Endothelial cell of umbilical vein (primary cell): ENCODE measurements at regions not wholly inside any gene's neighbourhood (a gene's known extent, or its start where the extent isn't known, plus 50 kb on each side); places are given as distances from the start of the nearest gene placed in this dataset.

Source experiments
- BruUV-seq: library from RNA; stranded (reverse); fragments of 400-500 nt; replicated peaks from 2 replicates; lab custom pipeline; 2021; lab: Mats Ljungman, UMichigan
- CTCF ChIA-PET: fragments of 300-600, 350-600 bp; sonication (Branson Sonifier 250); formaldehyde crosslinking; loops from one replicate; lab custom pipeline; 2021; ENCODE audit warnings: antibody characterized with exemption, inconsistent platforms; lab: Charles Lee
- POLR2A ChIA-PET: fragments of 300-600, 350-600 bp; sonication (Branson Sonifier 250); formaldehyde crosslinking; loops from one replicate; lab custom pipeline; 2021; ENCODE audit warnings: antibody characterized with exemption, inconsistent platforms; lab: Charles Lee
- DNase-seq: peaks from one replicate; pipeline ENCODE4 v3.0.0-alpha.2; 2011; ENCODE audit warnings: low read depth, low spot score
- FAIRE-seq: peaks from 2 replicates; lab custom pipeline; 2011; peaks lifted over from hg19 to GRCh38; lab: Jason Lieb, UNC
- H2AFZ ChIP-seq: 2 replicates; pipeline ENCODE4 v1.6.0; 2012; ENCODE audit warnings: low read depth, low read length, control low read depth, inconsistent platforms
- H3K27ac ChIP-seq: 2 replicates; pipeline ENCODE4 v1.5.1; 2011; ENCODE audit warnings: low read depth, mild to moderate bottlenecking, control low read depth, low read length, moderate library complexity; ENCODE audit not compliant: insufficient read depth
- H3K27me3 ChIP-seq, 2 experiments: 2 replicates each; pipeline versions ENCODE4 v1.6.0 to v1.6.1; 2011; ENCODE audit warnings: low read length in 2 of 2, mixed read lengths in 1 of 2; ENCODE audit not compliant: control insufficient read depth in 2 of 2, insufficient read depth in 2 of 2
- H3K36me3 ChIP-seq, 2 experiments: 2 replicates in 1 of 2; 3 replicates in 1 of 2; pipeline ENCODE4 v1.5.1; 2011; ENCODE audit warnings: low read length in 2 of 2, mild to moderate bottlenecking in 1 of 2, moderate library complexity in 1 of 2; ENCODE audit not compliant: control insufficient read depth in 2 of 2, insufficient read depth in 2 of 2; ENCODE audit errors: extremely low read depth in 1 of 2
- H3K4me1 ChIP-seq: 3 replicates; pipeline ENCODE4 v1.5.1; 2011; ENCODE audit warnings: mild to moderate bottlenecking, low read length; ENCODE audit not compliant: control insufficient read depth, insufficient read depth; ENCODE audit errors: extremely low read depth
- H3K4me2 ChIP-seq: 2 replicates; pipeline ENCODE4 v1.6.1; 2011; ENCODE audit warnings: low read length, control low read depth, mixed read lengths; ENCODE audit not compliant: insufficient read depth
- H3K4me3 ChIP-seq, 3 experiments: fragments of 200-600 bp in 1 of 3; sonication (generic), shearing (Covaris generic) in 1 of 3; replicated peaks in 1 of 3; 2 replicates each; pipeline ENCODE4 v1.5.1; 2011 to 2016; ENCODE audit warnings: control low read depth in 3 of 3, low read length in 3 of 3, mild to moderate bottlenecking in 2 of 3, inconsistent platforms in 1 of 3, low read depth in 1 of 3, moderate library complexity in 1 of 3; ENCODE audit not compliant: insufficient read depth in 1 of 3
- H3K79me2 ChIP-seq: 2 replicates; pipeline ENCODE4 v1.6.0; 2012; ENCODE audit warnings: low read length, inconsistent platforms; ENCODE audit not compliant: control insufficient read depth, insufficient read depth
- H3K9ac ChIP-seq: replicated peaks from 2 replicates; pipeline ENCODE3; 2011; ENCODE audit warnings: low read length, control low read depth; ENCODE audit not compliant: insufficient read depth; ENCODE audit errors: extremely low read depth
- H3K9me1 ChIP-seq: replicated peaks from 3 replicates; pipeline ENCODE4 v1.6.0; 2011; ENCODE audit warnings: mild to moderate bottlenecking, low read length; ENCODE audit not compliant: control insufficient read depth, insufficient read depth; ENCODE audit errors: extremely low read depth
- H3K9me3 ChIP-seq: replicated peaks from 2 replicates; pipeline ENCODE4 v1.5.1; 2012; ENCODE audit warnings: low read length, inconsistent platforms; ENCODE audit not compliant: control insufficient read depth, insufficient read depth
- H4K20me1 ChIP-seq: replicated peaks from 2 replicates; pipeline ENCODE3; 2011; ENCODE audit warnings: mild to moderate bottlenecking, low read length; ENCODE audit not compliant: control insufficient read depth, insufficient read depth; ENCODE audit errors: extremely low read depth
- GATA2 ChIP-seq: IDR thresholded peaks from 2 replicates; pipeline ENCODE4 v1.7.0; 2011; ENCODE audit warnings: low read depth, mild to moderate bottlenecking, moderate library complexity, mixed read lengths, low read length; ENCODE audit not compliant: insufficient read length, insufficient read depth
- JUN ChIP-seq: IDR thresholded peaks from 2 replicates; pipeline ENCODE4 v1.6.1; 2011; ENCODE audit warnings: borderline replicate concordance, low read depth; ENCODE audit not compliant: insufficient read length, insufficient read depth
- MAX ChIP-seq: IDR thresholded peaks from 2 replicates; pipeline ENCODE4 v1.6.1; 2011; ENCODE audit not compliant: insufficient read depth, insufficient read length
- MYC ChIP-seq: IDR thresholded peaks from one replicate; pipeline ENCODE4 v1.6.1; 2011; ENCODE audit warnings: mild to moderate bottlenecking, low read depth, low read length
- POLR2AphosphoS5 ChIP-seq: IDR thresholded peaks from 2 replicates; pipeline ENCODE4 v1.6.1; 2012; ENCODE audit warnings: low read depth, mild to moderate bottlenecking, control low read depth, low read length, moderate library complexity; ENCODE audit not compliant: insufficient read depth
- dilution Hi-C: fragments of 300-500 bp; cut with MboI; formaldehyde crosslinking; loops from one replicate; pipeline ENCODE4 v1.15.0; 2019; ENCODE audit warnings: low sequenced_read_pairs; ENCODE audit not compliant: extremely low pct_ligation_motif_present
- intact Hi-C: fragments of 100-400 bp; cut with micrococcal nuclease; formaldehyde crosslinking; loops from one replicate; pipeline ENCODE4 v1.10.0; 2022
- TF ChIP-seq, protein P1 (sequence below), 2 donors: IDR thresholded peaks; 1 replicate in 1 of 2; 2 replicates in 1 of 2; pipeline ENCODE4 v1.5.1; 2011; ENCODE audit warnings: low read length in 2 of 2, mild to moderate bottlenecking in 2 of 2, moderate library complexity in 2 of 2, control low read depth in 1 of 2, inconsistent platforms in 1 of 2, low read depth in 1 of 2; ENCODE audit not compliant: insufficient read depth in 1 of 2; ENCODE audit errors: extremely low read depth in 1 of 2

GRCh38 chr6:50116797-50117542, 67.2 kb upstream of the DEFB112 start:
- no peaks in the 10 kb centered on the region for H3K79me2 ChIP-seq
- no peak overlapping the region for H3K4me2 ChIP-seq
- POLR2A ChIA-PET: no interaction called here
- no TSS peak for BruUV-seq
- no peaks in the 10 kb centered on the region for H3K4me1 ChIP-seq
- H3K9me3 ChIP-seq: no peaks in the 10 kb centered on the region
- intact Hi-C loops: no loop called here
- H3K4me3 ChIP-seq: no peak overlapping the region
- no peak for DNase-seq
- no peaks in the 10 kb centered on the region for H3K9me1 ChIP-seq
- CTCF ChIA-PET: no interaction called here
- no peak for TF ChIP-seq MAX
- TF ChIP-seq POLR2AphosphoS5: no peak
- no peak for TF ChIP-seq MYC
- TF ChIP-seq, protein P1, sequence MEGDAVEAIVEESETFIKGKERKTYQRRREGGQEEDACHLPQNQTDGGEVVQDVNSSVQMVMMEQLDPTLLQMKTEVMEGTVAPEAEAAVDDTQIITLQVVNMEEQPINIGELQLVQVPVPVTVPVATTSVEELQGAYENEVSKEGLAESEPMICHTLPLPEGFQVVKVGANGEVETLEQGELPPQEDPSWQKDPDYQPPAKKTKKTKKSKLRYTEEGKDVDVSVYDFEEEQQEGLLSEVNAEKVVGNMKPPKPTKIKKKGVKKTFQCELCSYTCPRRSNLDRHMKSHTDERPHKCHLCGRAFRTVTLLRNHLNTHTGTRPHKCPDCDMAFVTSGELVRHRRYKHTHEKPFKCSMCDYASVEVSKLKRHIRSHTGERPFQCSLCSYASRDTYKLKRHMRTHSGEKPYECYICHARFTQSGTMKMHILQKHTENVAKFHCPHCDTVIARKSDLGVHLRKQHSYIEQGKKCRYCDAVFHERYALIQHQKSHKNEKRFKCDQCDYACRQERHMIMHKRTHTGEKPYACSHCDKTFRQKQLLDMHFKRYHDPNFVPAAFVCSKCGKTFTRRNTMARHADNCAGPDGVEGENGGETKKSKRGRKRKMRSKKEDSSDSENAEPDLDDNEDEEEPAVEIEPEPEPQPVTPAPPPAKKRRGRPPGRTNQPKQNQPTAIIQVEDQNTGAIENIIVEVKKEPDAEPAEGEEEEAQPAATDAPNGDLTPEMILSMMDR (IDR thresholded peaks at IDR 0.05; ENCODE audit: extremely low read depth in 1 of 2, insufficient read depth in 1 of 2, low read depth in 1 of 2, low read length in 2 of 2): no peak
- no peaks in the 10 kb centered on the region for H3K36me3 ChIP-seq
- dilution Hi-C loops: no loop called here
- H2AFZ ChIP-seq: no peak overlapping the region
- H4K20me1 ChIP-seq: no peaks in the 10 kb centered on the region
- H3K27ac ChIP-seq: no peak overlapping the region
- no peak overlapping the region for H3K9ac ChIP-seq
- no peak for FAIRE-seq
- H3K27me3 ChIP-seq: no peaks in the 10 kb centered on the region

- Histone ChIP-seq H2AFZ (no peak overlapping the region), H3K9ac (no peak overlapping the region), H4K20me1 (no peaks in the 10 kb centered on the region), H3K36me3 (no peaks in the 10 kb centered on the region), H3K9me1 (no peaks in the 10 kb centered on the region), H3K79me2 (no peaks in the 10 kb centered on the region), H3K4me1 (no peaks in the 10 kb centered on the region), H3K4me2 (no peak overlapping the region), H3K4me3 (no peak overlapping the region), H3K27ac (no peak overlapping the region), H3K27me3 (no peaks in the 10 kb centered on the region), H3K9me3 (no peaks in the 10 kb centered on the region)
- POLR2A ChIA-PET: no interaction called here
- BruUV-seq: no TSS peak
- TF ChIP-seq POLR2AphosphoS5: no peak
- no peak for TF ChIP-seq MYC
- TF ChIP-seq, protein P1 (IDR thresholded peaks at IDR 0.05; ENCODE audit: extremely low read depth in 1 of 2, insufficient read depth in 1 of 2, low read depth in 1 of 2, low read length in 2 of 2): no peak
- TF ChIP-seq MAX: no peak
- TF ChIP-seq JUN: no peak
- no peak for TF ChIP-seq GATA2
- FAIRE-seq: no peak
- intact Hi-C loops: no loop called here
- CTCF ChIA-PET: interaction anchor here (1.1 kb wide), 1 partner anchor 8 kb away, joined by 3 read pairs; no protein-coding TSS in a partner anchor
- dilution Hi-C loops: no loop called here
- no peak for DNase-seq
Measured at GRCh38 chr6:50120300-50120699, 70.6 kb upstream of the DEFB112 start.
